ENCODE measurements at regions not wholly inside any gene's neighbourhood (a gene's known extent, or its start where the extent isn't known, plus 50 kb on each side); places are given as distances from the start of the nearest gene placed in this dataset.

DNA sequence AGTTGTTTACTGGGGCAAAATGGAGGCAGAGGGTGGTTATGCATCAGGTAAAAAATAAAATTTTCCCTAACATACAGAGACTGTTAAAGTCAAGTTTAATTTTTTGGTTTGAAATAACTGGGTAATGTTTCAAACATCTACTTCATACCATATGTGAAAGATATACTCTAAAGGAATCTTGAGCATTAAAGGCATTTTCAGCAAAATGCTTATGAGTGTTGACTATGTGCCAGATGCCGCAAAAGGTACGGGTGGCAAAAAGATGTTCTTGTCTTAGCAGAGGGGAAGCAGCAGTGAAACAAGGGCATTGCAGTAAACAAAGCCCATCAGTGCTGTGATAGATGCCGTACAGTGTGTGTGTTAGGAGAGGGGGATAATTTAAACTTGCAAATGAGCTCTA, 263.1 kb upstream of the ID2 start:
- DNase-seq (ENCODE audit: low read depth) = no peak
- no peak overlapping the region for H3K4me3 ChIP-seq (ENCODE audit: low read depth, low read length)
- no peak for TF ChIP-seq POLR2A (IDR thresholded peaks at IDR 0.05; ENCODE audit: extremely low read depth, insufficient read length)
- TF ChIP-seq, protein P1, sequence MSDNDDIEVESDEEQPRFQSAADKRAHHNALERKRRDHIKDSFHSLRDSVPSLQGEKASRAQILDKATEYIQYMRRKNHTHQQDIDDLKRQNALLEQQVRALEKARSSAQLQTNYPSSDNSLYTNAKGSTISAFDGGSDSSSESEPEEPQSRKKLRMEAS (IDR thresholded peaks at IDR 0.05; ENCODE audit: low read depth, low read length) = no peak
- no peak for TF ChIP-seq MYC (IDR thresholded peaks at IDR 0.05; ENCODE audit: low read depth, low read length)
- TF ChIP-seq, protein P2, sequence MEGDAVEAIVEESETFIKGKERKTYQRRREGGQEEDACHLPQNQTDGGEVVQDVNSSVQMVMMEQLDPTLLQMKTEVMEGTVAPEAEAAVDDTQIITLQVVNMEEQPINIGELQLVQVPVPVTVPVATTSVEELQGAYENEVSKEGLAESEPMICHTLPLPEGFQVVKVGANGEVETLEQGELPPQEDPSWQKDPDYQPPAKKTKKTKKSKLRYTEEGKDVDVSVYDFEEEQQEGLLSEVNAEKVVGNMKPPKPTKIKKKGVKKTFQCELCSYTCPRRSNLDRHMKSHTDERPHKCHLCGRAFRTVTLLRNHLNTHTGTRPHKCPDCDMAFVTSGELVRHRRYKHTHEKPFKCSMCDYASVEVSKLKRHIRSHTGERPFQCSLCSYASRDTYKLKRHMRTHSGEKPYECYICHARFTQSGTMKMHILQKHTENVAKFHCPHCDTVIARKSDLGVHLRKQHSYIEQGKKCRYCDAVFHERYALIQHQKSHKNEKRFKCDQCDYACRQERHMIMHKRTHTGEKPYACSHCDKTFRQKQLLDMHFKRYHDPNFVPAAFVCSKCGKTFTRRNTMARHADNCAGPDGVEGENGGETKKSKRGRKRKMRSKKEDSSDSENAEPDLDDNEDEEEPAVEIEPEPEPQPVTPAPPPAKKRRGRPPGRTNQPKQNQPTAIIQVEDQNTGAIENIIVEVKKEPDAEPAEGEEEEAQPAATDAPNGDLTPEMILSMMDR (IDR thresholded peaks at IDR 0.05; ENCODE audit: low read depth, low read length) = no peak

DNA sequence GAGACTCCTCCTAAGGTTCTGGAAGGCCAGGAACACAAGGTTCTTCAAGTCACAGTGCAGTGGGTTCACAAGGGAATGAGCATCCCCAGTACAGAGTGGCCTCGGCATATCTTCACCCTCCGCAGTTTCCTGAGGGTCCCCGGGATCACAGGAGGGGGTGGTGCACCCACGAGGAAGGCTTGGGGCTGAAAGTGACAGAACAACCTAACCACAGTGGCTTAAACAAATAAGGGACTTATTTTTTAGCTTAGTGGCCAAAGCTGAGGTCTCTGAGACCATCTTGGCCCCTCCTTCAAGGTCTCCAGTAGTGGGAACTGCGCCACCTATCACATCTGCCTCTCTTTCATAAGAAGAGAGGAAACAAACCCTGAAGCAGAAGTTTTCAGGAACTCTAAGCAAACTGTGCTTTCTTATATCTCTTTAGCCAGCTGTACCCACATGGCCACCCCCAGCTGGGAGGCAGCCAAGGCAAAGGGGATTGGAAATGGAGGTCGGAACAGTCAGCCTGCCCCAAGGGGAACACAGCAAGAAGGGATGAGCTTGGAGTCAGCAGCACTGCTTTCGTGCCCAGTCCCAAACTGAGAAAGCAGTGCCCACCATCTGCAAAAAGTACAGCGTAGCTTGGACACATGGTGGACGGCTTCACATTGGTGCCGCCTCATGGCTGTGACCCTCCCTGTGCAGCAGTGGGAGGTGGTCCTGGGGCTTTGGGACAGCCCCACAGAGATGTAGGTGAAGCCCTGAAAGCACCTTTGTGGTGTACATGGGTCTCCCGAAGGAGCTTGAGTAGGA, 260.0 kb upstream of the ID2 start:
- H3K4me3 ChIP-seq (ENCODE audit: low read depth, low read length) = no peak overlapping the region
- no peak for DNase-seq (ENCODE audit: low read depth)
- TF ChIP-seq, protein P2 (IDR thresholded peaks at IDR 0.05; ENCODE audit: low read depth, low read length) = no peak
- TF ChIP-seq, protein P1 (IDR thresholded peaks at IDR 0.05; ENCODE audit: low read depth, low read length) = no peak
- TF ChIP-seq MYC (IDR thresholded peaks at IDR 0.05; ENCODE audit: low read depth, low read length) (no peak), POLR2A (IDR thresholded peaks at IDR 0.05; ENCODE audit: extremely low read depth, insufficient read length) (no peak)

DNA sequence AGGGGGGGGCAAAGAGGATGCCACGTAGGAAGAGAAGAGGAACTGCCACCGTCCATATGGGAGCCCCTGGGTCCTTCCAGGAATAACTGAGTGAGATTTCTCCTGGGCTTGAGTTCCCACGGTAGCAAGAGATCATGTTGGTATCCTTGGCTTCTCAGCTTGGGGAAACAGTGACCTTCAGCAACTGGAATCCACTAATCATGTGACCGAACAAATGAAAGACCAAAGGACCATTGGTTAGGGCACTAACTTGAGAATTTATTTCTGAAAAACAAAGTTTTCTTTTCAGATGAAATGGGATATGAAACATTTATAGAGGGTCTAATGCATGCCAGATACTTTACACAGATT, 259.4 kb upstream of the ID2 start:
- TF ChIP-seq MYC (IDR thresholded peaks at IDR 0.05; ENCODE audit: low read depth, low read length) (no peak), POLR2A (IDR thresholded peaks at IDR 0.05; ENCODE audit: extremely low read depth, insufficient read length) (no peak)
- TF ChIP-seq, protein P2 (IDR thresholded peaks at IDR 0.05; ENCODE audit: low read depth, low read length) = no peak
- TF ChIP-seq, protein P1 (IDR thresholded peaks at IDR 0.05; ENCODE audit: low read depth, low read length) = no peak
- H3K4me3 ChIP-seq (ENCODE audit: low read depth, low read length) = no peak overlapping the region
- no peak for DNase-seq (ENCODE audit: low read depth)

DNA sequence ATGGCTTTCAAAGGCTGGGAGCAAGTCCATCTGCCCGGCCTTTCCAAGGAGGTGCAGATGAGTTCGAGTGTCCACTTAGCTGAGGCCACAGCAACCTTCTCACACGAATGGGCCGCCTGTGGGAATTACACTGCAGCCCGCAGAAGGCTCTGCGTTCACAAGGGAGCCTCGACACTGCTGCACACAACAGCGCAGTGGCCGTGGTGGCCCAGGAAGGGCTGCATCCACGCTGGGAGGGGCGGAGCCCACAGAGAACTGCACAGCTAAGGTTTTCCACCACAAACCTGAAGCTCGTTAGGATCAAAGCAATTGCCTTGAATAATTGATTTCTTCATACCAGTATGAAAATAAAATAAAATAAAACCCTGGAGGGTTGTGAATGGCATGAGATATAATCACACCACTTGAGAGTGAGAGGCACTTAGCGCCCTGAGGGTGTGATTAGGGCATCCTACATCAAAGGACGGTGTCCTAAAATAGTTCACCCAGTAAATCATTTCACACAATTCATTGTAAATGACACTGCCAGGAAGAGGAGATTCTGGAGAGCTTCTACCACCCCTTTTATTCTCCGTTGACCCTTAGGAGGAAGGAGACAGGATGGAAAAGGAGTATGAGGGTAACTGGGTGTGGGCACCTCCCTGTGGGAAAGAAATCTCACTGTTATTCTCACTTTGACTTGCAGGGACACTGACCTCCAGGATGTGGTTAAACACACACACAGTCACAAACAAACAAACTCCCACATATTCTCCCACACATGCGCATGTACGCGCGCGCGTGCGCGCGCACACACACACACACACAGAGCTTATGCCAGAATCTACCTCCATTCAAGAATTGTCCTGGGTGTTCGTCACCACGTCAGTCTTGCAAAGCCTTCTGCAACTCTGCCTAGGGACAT, 256.6 kb upstream of the ID2 start:
- DNase-seq (ENCODE audit: low read depth) = no peak
- TF ChIP-seq, protein P1 (IDR thresholded peaks at IDR 0.05; ENCODE audit: low read depth, low read length) = no peak
- TF ChIP-seq POLR2A (IDR thresholded peaks at IDR 0.05; ENCODE audit: extremely low read depth, insufficient read length) (no peak), MYC (IDR thresholded peaks at IDR 0.05; ENCODE audit: low read depth, low read length) (no peak)
- TF ChIP-seq, protein P2 (IDR thresholded peaks at IDR 0.05; ENCODE audit: low read depth, low read length) = no peak

DNA sequence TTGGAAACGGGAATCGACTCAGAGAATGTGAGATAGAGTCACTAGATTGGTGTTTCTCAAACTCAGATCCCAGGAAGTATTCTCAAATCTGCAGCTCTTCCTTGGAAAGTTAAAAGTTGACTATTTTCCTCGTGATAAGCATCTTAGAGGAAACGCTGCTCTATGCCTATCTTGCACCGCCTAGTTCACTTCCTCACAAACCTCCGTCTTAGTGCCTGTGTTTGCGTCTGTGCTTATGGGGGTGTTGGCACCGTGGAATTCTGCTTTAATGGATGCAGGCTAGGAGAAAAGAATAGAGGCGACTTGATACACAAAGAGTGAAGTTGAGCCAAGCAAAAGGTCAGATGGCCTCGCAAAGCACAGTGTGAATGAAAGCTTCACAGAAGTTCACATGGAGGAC, 255.3 kb upstream of the ID2 start:
- DNase-seq (ENCODE audit: low read depth) = no peak
- H3K4me3 ChIP-seq (ENCODE audit: low read depth, low read length) = no peak overlapping the region
- TF ChIP-seq POLR2A (IDR thresholded peaks at IDR 0.05; ENCODE audit: extremely low read depth, insufficient read length) = no peak
- TF ChIP-seq, protein P1 (IDR thresholded peaks at IDR 0.05; ENCODE audit: low read depth, low read length) = no peak
- TF ChIP-seq MYC (IDR thresholded peaks at IDR 0.05; ENCODE audit: low read depth, low read length) = no peak
- TF ChIP-seq, protein P2 (IDR thresholded peaks at IDR 0.05; ENCODE audit: low read depth, low read length) = no peak

More for the DNA sequence above, 256.6 kb upstream of the ID2 start:
- no peak overlapping the region for H3K4me3 ChIP-seq (ENCODE audit: low read depth, low read length)

All from NB4 (cell line).